Neural cell (in vitro differentiated cells): ENCODE measurements at regions not wholly inside any gene's neighbourhood (a gene's known extent, or its start where the extent isn't known, plus 50 kb on each side); places are given as distances from the start of the nearest gene placed in this dataset.

Experiments
- H2AFZ ChIP-seq: fragments of 200-600, 300-800 bp; sonication (generic), shearing (Covaris generic); 2 replicates; pipeline ENCODE4 v1.6.0; 2014; ENCODE audit warnings: low read depth, mild to moderate bottlenecking, antibody characterized with exemption, low read length, moderate library complexity
- H3F3A ChIP-seq: fragments of 200-600 bp; shearing (Covaris generic); 2 replicates; pipeline ENCODE4 v1.6.1; 2016; ENCODE audit warnings: mild to moderate bottlenecking, moderate library complexity, mixed read lengths, antibody characterized with exemption, low read length; ENCODE audit not compliant: insufficient read depth, poor library complexity, severe bottlenecking
- H3K27ac ChIP-seq: fragments of 200-600, 300-800 bp; sonication (generic), shearing (Covaris generic); 2 replicates; pipeline ENCODE4 v1.5.1; 2014; ENCODE audit warnings: mild to moderate bottlenecking, low read length, moderate library complexity
- H3K27me3 ChIP-seq: fragments of 300-800, 200-600 bp; sonication (generic), shearing (Covaris generic); 2 replicates; pipeline ENCODE4 v1.6.0; 2014; ENCODE audit warnings: mild to moderate bottlenecking, low read depth, low read length, moderate library complexity; ENCODE audit not compliant: insufficient read depth
- H3K36me3 ChIP-seq: fragments of 300-800, 200-600 bp; sonication (generic), shearing (Covaris generic); 2 replicates; pipeline ENCODE4 v1.5.1; 2014; ENCODE audit warnings: mild to moderate bottlenecking, antibody characterized with exemption, low read length, moderate library complexity; ENCODE audit not compliant: insufficient read depth
- H3K4me2 ChIP-seq: fragments of 300-800, 200-600 bp; sonication (generic), shearing (Covaris generic); 2 replicates; pipeline ENCODE4 v1.6.0; 2014; ENCODE audit warnings: mild to moderate bottlenecking, low read length
- H3K4me3 ChIP-seq: fragments of 300-800, 200-600 bp; sonication (generic), shearing (Covaris generic); 2 replicates; pipeline ENCODE4 v1.5.1; 2014; ENCODE audit warnings: mild to moderate bottlenecking, low read length, moderate library complexity
- H3K79me2 ChIP-seq: fragments of 200-600 bp; shearing (Covaris generic); replicated peaks from 2 replicates; pipeline ENCODE4 v1.6.0; 2014; ENCODE audit warnings: mild to moderate bottlenecking, low read length, moderate library complexity; ENCODE audit not compliant: insufficient read depth
- H3K9ac ChIP-seq: fragments of 300-800, 200-600 bp; sonication (generic), shearing (Covaris generic); 2 replicates; pipeline ENCODE4 v1.6.1; 2016; ENCODE audit warnings: mild to moderate bottlenecking, low read length, mixed read lengths
- H3K9me2 ChIP-seq: fragments of 200-600 bp; shearing (Covaris generic); 2 replicates; pipeline ENCODE4 v1.6.1; 2016; ENCODE audit warnings: mild to moderate bottlenecking, low read length, mixed read lengths; ENCODE audit not compliant: insufficient read depth
- H3K9me3 ChIP-seq: fragments of 200-600, 300-800 bp; sonication (generic), shearing (Covaris generic); 2 replicates; pipeline ENCODE4 v1.6.1; 2016; ENCODE audit warnings: mild to moderate bottlenecking, mixed run types, low read length, moderate library complexity, mixed read lengths
- H4K20me1 ChIP-seq: fragments of 200-600 bp; shearing (Covaris generic); 2 replicates; pipeline ENCODE4 v1.6.1; 2016; ENCODE audit warnings: mild to moderate bottlenecking, mixed run types; ENCODE audit not compliant: insufficient read depth
- CTCF ChIP-seq: fragments of 450-650 bp; IDR thresholded peaks from 2 replicates; pipeline ENCODE4 v1.5.1; 2014; ENCODE audit warnings: antibody characterized with exemption, mild to moderate bottlenecking, moderate library complexity; ENCODE audit not compliant: poor library complexity, severe bottlenecking
- EP300 ChIP-seq: fragments of 450-650 bp; conservative IDR thresholded peaks from 2 replicates; pipeline ENCODE4 v1.6.1; 2014; ENCODE audit warnings: antibody characterized with exemption, mild to moderate bottlenecking, moderate library complexity; ENCODE audit not compliant: poor library complexity, severe bottlenecking
- EZH2 ChIP-seq: fragments of 200-600, 300-800 bp; shearing (Covaris generic), sonication (generic); IDR thresholded peaks from 2 replicates; pipeline ENCODE4 v1.6.1; 2014; ENCODE audit warnings: antibody characterized with exemption, low read length, borderline replicate concordance, mild to moderate bottlenecking; ENCODE audit not compliant: insufficient read depth, poor library complexity, severe bottlenecking
- MXI1 ChIP-seq: fragments of 450-650 bp; conservative IDR thresholded peaks from 2 replicates; pipeline ENCODE4 v1.6.1; 2014; ENCODE audit warnings: antibody characterized with exemption, mild to moderate bottlenecking; ENCODE audit not compliant: poor library complexity, severe bottlenecking
- POLR2AphosphoS5 ChIP-seq: IDR thresholded peaks from 2 replicates; pipeline ENCODE4 v1.6.1; 2012
- RAD21 ChIP-seq: fragments of 450-650 bp; conservative IDR thresholded peaks from 2 replicates; pipeline ENCODE4 v1.6.1; 2014; ENCODE audit warnings: antibody characterized with exemption, mild to moderate bottlenecking, moderate library complexity
- REST ChIP-seq: IDR thresholded peaks from 2 replicates; pipeline ENCODE4 v1.6.1; 2012; ENCODE audit warnings: borderline replicate concordance
- SMC3 ChIP-seq: fragments of 450-650 bp; conservative IDR thresholded peaks from 2 replicates; pipeline ENCODE4 v1.6.1; 2014; ENCODE audit warnings: antibody characterized with exemption, mild to moderate bottlenecking, moderate library complexity; ENCODE audit not compliant: poor library complexity
- TAF1 ChIP-seq: IDR thresholded peaks from 2 replicates; pipeline ENCODE4 v1.6.1; 2012; ENCODE audit warnings: low read depth

DNA sequence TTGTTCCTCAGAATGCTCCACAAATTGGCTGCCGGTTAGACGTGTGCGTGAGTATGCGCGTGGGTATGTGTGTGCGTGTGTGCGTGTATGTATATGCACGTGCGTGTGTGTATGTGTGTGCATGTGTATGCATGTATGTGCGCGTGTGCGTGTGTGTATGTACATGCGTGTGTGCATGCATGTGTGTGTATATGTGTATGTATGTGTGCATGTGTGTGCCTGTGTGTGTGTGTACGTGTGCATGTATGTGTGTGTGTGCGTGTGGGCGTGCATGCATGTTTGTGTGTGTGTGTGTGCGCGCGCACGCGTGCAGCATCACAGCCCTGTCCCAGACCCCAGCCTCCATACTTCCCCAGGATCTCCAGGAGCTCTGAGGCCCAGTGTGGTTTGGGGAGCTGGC lies 183.1 kb upstream of the IER5L start:
- Histone ChIP-seq H3K27ac (no peak overlapping the region), H2AFZ (no peak overlapping the region), H3K79me2 (no peaks in the 10 kb centered on the region), H3K4me3 (no peak overlapping the region), H3K9me3 (no peaks in the 10 kb centered on the region), H3K9ac (no peak overlapping the region), H3K36me3 (no peaks in the 10 kb centered on the region), H3K4me2 (no peak overlapping the region), H3K27me3 (no peaks in the 10 kb centered on the region), H3F3A (no peaks in the 10 kb centered on the region), H3K9me2 (no peaks in the 10 kb centered on the region), H4K20me1 (no peaks in the 10 kb centered on the region)
- TF ChIP-seq EZH2 (no peak), EP300 (no peak)

DNA sequence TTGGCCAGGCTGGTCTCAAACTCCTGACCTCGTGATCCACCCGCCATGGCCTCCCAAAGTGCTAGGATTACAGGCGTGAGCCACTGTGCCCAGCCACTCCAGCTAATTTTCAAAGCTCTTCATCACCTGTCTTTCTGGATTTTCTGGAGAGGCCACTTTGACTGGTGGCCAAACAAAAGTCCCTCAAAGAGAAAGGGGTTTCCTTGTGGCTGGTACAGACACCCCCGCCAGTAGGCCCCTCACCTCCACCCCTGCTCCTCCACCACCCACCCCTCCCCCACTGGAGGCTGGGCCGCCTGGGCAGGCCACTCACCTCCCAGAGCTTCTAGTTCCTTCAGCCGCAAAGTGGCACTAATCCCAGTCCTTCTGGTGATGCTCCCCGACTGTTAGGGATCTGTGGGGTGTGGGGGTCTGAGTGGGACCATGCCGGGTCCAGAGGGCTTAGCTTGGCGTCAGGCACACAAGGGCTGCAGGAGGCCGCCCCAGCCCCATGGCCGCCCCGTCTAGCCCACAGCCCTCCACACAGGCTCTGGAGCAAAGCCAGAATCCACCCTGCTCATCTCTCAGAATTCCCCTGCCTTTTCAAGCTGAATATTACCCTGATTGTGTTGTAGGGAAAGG lies 182.0 kb upstream of the IER5L start:
- H3K9me2 ChIP-seq, result no peaks in the 10 kb centered on the region
- H3K79me2 ChIP-seq, result no peaks in the 10 kb centered on the region
- no peaks in the 10 kb centered on the region for H3F3A ChIP-seq
- H3K27ac ChIP-seq, result no peak overlapping the region
- no peaks in the 10 kb centered on the region for H3K36me3 ChIP-seq
- H3K4me3 ChIP-seq, result no peak overlapping the region
- H2AFZ ChIP-seq, result no peak overlapping the region
- no peak for TF ChIP-seq SMC3
- no peak for TF ChIP-seq MXI1
- no peak for TF ChIP-seq EP300
- no peak for TF ChIP-seq TAF1
- no peak for TF ChIP-seq POLR2AphosphoS5
- no peak for TF ChIP-seq EZH2
- no peak for TF ChIP-seq REST
- no peak for TF ChIP-seq CTCF
- no peak for TF ChIP-seq RAD21
- H3K9me3 ChIP-seq, result no peaks in the 10 kb centered on the region
- no peaks in the 10 kb centered on the region for H4K20me1 ChIP-seq
- no peaks in the 10 kb centered on the region for H3K27me3 ChIP-seq
- H3K9ac ChIP-seq, result no peak overlapping the region
- no peak overlapping the region for H3K4me2 ChIP-seq
